GM23338 (cell line): ENCODE measurements at regions not wholly inside any gene's neighbourhood (a gene's known extent, or its start where the extent isn't known, plus 50 kb on each side); places are given as distances from the start of the nearest gene placed in this dataset.

Source experiments
- EZH2 ChIP-seq: fragments of 200-600 bp; sonication (generic); IDR thresholded peaks from one replicate; pipeline ENCODE4 v1.8.0; 2017; ENCODE audit warnings: antibody characterized with exemption, mild to moderate bottlenecking, low read depth; ENCODE audit not compliant: unreplicated experiment
- EZH2phosphoT487 ChIP-seq: fragments of 200-600 bp; sonication (generic); IDR thresholded peaks from one replicate; pipeline ENCODE4 v1.8.1; 2018; ENCODE audit warnings: antibody characterized with exemption; ENCODE audit not compliant: unreplicated experiment
- JUNB ChIP-seq: IDR thresholded peaks from one replicate; pipeline ENCODE4 v1.6.1; 2016; ENCODE audit warnings: antibody characterized with exemption; ENCODE audit not compliant: unreplicated experiment
- POLR2AphosphoS5 ChIP-seq: IDR thresholded peaks from 2 replicates; pipeline ENCODE4 v1.6.1; 2016; ENCODE audit warnings: antibody characterized with exemption, low read depth
- ZNF331 ChIP-seq: fragments of 250-450 bp; sonication (Bioruptor Pico); IDR thresholded peaks from 2 replicates; pipeline ENCODE4 v1.5.0; 2020; ENCODE audit warnings: low read depth, mild to moderate bottlenecking, moderate library complexity
- TF ChIP-seq, protein P1 (sequence below), 2 experiments: fragments of 200-600 bp in 1 of 2; sonication (generic) in 1 of 2; conservative IDR thresholded peaks; 2 replicates each; pipeline versions ENCODE4 v1.5.1 to v1.6.1; 2016 to 2017; ENCODE audit warnings: antibody characterized with exemption in 2 of 2, low read depth in 2 of 2, mild to moderate bottlenecking in 2 of 2, moderate library complexity in 1 of 2
- TF ChIP-seq, protein P2 (sequence below): IDR thresholded peaks from one replicate; pipeline ENCODE4 v1.6.1; 2018; ENCODE audit warnings: antibody characterized with exemption; ENCODE audit not compliant: unreplicated experiment
- TF ChIP-seq, protein P3 (sequence below): IDR thresholded peaks from 2 replicates; pipeline ENCODE4 v1.6.1; 2016; ENCODE audit warnings: antibody characterized with exemption
- TF ChIP-seq, protein P4 (sequence below): fragments of 250-450 bp; sonication (Bioruptor Pico); IDR thresholded peaks from 2 replicates; pipeline ENCODE4 v1.5.0; 2020; ENCODE audit warnings: mild to moderate bottlenecking, moderate library complexity

DNA sequence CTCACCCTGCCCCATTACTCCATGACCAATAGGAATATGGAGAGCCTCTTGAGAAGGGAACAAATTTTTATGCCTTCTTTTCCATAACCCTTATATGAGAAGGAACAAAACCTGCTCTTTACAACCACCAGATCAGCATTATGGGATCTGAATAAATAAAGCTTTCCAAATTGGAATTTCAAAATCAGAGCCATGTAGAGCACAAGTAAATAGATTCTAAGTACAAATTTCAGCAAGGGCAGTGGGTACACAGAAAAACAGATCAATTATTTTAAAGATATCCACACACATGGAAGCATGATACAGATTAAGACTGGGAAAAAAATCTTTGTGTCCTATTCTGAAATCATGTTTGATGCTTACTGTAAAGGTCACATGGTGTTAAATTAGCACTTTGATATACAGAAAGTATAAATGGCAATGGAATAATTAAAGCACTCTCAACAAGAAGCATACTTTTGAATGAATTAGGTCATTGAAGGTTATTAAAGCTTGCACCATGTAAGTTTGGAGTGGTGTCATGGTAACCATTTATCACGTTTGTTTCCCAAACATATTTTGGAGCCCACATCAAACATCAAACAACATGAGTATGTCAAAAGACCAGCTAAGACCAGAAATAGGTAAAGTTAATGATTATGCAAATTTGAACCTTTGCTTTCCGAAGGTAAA, 75.9 kb upstream of the AVPR1A start:
- TF ChIP-seq POLR2AphosphoS5 (no peak), EZH2 (no peak), JUNB (no peak), EZH2phosphoT487 (no peak), ZNF331 (CRISPR knock-in tag) (no peak)
- TF ChIP-seq, protein P1, sequence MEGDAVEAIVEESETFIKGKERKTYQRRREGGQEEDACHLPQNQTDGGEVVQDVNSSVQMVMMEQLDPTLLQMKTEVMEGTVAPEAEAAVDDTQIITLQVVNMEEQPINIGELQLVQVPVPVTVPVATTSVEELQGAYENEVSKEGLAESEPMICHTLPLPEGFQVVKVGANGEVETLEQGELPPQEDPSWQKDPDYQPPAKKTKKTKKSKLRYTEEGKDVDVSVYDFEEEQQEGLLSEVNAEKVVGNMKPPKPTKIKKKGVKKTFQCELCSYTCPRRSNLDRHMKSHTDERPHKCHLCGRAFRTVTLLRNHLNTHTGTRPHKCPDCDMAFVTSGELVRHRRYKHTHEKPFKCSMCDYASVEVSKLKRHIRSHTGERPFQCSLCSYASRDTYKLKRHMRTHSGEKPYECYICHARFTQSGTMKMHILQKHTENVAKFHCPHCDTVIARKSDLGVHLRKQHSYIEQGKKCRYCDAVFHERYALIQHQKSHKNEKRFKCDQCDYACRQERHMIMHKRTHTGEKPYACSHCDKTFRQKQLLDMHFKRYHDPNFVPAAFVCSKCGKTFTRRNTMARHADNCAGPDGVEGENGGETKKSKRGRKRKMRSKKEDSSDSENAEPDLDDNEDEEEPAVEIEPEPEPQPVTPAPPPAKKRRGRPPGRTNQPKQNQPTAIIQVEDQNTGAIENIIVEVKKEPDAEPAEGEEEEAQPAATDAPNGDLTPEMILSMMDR (conservative IDR thresholded peaks at IDR 0.05; ENCODE audit: low read depth in 2 of 2), result no peak
- TF ChIP-seq, protein P2, sequence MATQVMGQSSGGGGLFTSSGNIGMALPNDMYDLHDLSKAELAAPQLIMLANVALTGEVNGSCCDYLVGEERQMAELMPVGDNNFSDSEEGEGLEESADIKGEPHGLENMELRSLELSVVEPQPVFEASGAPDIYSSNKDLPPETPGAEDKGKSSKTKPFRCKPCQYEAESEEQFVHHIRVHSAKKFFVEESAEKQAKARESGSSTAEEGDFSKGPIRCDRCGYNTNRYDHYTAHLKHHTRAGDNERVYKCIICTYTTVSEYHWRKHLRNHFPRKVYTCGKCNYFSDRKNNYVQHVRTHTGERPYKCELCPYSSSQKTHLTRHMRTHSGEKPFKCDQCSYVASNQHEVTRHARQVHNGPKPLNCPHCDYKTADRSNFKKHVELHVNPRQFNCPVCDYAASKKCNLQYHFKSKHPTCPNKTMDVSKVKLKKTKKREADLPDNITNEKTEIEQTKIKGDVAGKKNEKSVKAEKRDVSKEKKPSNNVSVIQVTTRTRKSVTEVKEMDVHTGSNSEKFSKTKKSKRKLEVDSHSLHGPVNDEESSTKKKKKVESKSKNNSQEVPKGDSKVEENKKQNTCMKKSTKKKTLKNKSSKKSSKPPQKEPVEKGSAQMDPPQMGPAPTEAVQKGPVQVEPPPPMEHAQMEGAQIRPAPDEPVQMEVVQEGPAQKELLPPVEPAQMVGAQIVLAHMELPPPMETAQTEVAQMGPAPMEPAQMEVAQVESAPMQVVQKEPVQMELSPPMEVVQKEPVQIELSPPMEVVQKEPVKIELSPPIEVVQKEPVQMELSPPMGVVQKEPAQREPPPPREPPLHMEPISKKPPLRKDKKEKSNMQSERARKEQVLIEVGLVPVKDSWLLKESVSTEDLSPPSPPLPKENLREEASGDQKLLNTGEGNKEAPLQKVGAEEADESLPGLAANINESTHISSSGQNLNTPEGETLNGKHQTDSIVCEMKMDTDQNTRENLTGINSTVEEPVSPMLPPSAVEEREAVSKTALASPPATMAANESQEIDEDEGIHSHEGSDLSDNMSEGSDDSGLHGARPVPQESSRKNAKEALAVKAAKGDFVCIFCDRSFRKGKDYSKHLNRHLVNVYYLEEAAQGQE, result no peak
- TF ChIP-seq, protein P3, sequence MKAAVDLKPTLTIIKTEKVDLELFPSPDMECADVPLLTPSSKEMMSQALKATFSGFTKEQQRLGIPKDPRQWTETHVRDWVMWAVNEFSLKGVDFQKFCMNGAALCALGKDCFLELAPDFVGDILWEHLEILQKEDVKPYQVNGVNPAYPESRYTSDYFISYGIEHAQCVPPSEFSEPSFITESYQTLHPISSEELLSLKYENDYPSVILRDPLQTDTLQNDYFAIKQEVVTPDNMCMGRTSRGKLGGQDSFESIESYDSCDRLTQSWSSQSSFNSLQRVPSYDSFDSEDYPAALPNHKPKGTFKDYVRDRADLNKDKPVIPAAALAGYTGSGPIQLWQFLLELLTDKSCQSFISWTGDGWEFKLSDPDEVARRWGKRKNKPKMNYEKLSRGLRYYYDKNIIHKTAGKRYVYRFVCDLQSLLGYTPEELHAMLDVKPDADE, result no peak
- TF ChIP-seq, protein P4, sequence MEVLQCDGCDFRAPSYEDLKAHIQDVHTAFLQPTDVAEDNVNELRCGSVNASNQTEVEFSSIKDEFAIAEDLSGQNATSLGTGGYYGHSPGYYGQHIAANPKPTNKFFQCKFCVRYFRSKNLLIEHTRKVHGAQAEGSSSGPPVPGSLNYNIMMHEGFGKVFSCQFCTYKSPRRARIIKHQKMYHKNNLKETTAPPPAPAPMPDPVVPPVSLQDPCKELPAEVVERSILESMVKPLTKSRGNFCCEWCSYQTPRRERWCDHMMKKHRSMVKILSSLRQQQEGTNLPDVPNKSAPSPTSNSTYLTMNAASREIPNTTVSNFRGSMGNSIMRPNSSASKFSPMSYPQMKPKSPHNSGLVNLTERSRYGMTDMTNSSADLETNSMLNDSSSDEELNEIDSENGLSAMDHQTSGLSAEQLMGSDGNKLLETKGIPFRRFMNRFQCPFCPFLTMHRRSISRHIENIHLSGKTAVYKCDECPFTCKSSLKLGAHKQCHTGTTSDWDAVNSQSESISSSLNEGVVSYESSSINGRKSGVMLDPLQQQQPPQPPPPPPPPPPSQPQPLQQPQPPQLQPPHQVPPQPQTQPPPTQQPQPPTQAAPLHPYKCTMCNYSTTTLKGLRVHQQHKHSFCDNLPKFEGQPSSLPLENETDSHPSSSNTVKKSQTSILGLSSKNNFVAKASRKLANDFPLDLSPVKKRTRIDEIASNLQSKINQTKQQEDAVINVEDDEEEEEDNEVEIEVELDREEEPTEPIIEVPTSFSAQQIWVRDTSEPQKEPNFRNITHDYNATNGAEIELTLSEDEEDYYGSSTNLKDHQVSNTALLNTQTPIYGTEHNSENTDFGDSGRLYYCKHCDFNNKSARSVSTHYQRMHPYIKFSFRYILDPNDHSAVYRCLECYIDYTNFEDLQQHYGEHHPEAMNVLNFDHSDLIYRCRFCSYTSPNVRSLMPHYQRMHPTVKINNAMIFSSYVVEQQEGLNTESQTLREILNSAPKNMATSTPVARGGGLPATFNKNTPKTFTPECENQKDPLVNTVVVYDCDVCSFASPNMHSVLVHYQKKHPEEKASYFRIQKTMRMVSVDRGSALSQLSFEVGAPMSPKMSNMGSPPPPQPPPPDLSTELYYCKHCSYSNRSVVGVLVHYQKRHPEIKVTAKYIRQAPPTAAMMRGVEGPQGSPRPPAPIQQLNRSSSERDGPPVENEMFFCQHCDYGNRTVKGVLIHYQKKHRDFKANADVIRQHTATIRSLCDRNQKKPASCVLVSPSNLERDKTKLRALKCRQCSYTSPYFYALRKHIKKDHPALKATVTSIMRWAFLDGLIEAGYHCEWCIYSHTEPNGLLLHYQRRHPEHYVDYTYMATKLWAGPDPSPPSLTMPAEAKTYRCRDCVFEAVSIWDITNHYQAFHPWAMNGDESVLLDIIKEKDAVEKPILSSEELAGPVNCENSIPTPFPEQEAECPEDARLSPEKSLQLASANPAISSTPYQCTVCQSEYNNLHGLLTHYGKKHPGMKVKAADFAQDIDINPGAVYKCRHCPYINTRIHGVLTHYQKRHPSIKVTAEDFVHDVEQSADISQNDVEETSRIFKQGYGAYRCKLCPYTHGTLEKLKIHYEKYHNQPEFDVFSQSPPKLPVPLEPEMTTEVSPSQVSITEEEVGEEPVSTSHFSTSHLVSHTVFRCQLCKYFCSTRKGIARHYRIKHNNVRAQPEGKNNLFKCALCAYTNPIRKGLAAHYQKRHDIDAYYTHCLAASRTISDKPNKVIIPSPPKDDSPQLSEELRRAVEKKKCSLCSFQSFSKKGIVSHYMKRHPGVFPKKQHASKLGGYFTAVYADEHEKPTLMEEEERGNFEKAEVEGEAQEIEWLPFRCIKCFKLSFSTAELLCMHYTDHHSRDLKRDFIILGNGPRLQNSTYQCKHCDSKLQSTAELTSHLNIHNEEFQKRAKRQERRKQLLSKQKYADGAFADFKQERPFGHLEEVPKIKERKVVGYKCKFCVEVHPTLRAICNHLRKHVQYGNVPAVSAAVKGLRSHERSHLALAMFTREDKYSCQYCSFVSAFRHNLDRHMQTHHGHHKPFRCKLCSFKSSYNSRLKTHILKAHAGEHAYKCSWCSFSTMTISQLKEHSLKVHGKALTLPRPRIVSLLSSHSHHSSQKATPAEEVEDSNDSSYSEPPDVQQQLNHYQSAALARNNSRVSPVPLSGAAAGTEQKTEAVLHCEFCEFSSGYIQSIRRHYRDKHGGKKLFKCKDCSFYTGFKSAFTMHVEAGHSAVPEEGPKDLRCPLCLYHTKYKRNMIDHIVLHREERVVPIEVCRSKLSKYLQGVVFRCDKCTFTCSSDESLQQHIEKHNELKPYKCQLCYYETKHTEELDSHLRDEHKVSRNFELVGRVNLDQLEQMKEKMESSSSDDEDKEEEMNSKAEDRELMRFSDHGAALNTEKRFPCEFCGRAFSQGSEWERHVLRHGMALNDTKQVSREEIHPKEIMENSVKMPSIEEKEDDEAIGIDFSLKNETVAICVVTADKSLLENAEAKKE (CRISPR knock-in tag), result no peak
